Head of caudate nucleus (tissue), 42 donors: ENCODE measurements at regions not wholly inside any gene's neighbourhood (a gene's known extent, or its start where the extent isn't known, plus 50 kb on each side); places are given as distances from the start of the nearest gene placed in this dataset.
A peak's percentile ranks its signal among the peaks of the same experiment; 100 is the strongest.

Experiments
- DNase-seq, 42 donors: peaks; one replicate each; pipeline versions ENCODE4 v3.0.0 to v3.0.0-alpha.2; 2020 to 2021; ENCODE audit warnings: mixed read lengths in 7 of 42
- intact Hi-C: fragments of 100-400 bp; cut with DNase I; formaldehyde crosslinking; loops from one replicate; pipeline ENCODE4 v1.15.0; 2022

DNA sequence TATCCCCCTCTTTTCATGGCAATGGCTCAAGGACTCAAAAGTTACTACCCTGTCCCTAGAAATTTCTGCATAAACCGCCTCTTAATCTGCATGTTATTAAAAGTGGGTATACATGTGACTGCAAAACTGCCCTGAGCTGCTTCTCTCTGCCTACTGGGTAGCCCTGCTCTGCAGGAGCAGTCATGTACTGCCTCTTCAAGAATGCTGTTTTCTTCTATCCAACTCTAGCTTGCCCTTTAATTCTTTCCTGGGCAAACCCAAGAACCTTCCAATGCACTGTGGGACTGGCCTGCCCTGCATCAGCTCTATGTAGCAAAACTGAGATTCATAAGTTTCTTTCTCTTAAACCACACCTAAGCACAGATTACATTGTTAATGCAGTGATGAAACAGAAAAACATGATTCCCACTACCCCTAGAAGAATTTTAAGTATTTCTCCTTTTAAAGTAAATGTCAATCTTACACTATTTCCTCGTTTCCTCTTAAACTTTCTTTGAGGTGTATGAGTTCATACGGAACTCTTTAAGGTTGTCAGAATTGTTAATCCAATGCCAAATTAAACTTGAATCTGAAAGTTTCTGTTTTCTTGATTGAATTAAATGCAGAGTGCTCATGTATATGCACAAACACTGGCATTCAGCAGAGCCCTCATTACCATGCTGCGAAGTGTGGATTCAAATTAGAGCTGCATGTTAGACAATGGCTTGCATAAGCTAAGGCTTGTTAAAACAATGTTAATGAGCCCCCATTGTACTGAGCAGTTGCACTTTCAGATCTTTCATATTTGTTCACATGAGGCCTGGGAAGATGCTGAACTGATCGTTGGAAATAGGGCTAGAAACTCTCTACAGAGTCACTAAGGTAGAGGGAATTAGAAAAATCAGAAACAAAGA, 669.9 kb upstream of the PCDH20 start:
- DNase-seq: no peak
- intact Hi-C loops: no loop called here

DNA sequence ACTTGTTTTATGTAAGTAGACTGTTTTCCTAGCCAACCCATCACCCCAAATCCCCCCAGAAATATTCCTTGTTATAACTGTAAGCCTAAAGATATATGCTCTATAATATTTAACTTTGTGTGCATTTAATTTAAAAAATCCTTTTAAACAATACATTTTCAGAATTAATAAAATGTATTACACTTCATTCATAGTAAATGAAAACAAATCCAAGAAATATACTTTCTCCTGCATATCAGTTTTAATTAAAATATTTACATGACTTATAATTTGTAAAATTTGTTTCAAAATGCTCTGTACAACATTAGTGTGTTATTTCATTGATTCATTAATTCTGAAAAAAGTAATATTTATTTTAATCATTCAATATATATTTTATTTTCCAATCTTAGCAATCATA, 669.1 kb upstream of the PCDH20 start:
- DNase-seq: no peak
- intact Hi-C loops: no loop called here

DNA sequence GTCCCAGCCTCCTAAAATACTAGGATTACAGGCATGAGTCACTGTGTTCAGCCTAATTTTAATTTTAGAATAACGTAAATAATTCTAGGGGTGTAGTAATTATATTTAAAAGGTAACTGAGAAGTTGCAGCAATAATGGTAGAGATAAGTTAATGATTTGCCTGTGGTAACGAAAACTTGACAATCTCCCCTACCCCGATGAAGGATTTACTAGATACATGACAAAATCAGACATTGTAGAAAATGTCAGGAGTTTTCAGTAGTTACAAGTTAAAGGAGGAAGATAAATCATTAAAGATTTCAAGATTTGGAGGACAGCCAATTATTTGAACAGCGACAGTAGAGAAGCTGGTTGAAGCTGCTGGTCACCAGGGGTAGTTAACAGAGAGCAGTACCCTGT, 652.2 kb upstream of the PCDH20 start:
- no peak for DNase-seq
- intact Hi-C loops: no loop called here

GRCh38 chr13:62065016-62065415, 649.4 kb upstream of the PCDH20 start:
- DNase-seq: no peak
- intact Hi-C loops: no loop called here

- intact Hi-C loops: no loop called here
Observed at GRCh38 chr13:62061751-62062150, 646.1 kb upstream of the PCDH20 start.

DNA sequence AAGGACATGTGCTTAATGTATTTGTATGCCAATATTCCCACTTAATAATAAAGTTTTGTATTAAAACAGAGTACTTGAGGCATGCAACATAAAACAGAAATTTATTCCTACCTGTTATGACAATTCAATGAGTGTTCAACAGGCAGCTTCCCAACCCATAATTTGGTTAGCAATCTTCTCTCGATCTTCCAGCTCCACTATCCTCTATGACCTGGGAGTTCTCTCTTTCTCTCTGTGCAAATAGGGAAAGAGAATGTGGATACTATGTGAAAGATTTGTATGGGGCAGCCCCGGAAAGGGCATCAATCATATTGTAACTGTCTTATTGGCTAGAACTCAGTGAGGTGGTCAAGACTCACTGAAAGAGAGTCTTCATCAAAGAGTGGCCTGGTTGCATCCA, 644.9 kb upstream of the PCDH20 start:
- DNase-seq: no peak
- intact Hi-C loops: no loop called here

More at GRCh38 chr13:62061751-62062150, 646.1 kb upstream of the PCDH20 start:
- no peak for DNase-seq

DNA sequence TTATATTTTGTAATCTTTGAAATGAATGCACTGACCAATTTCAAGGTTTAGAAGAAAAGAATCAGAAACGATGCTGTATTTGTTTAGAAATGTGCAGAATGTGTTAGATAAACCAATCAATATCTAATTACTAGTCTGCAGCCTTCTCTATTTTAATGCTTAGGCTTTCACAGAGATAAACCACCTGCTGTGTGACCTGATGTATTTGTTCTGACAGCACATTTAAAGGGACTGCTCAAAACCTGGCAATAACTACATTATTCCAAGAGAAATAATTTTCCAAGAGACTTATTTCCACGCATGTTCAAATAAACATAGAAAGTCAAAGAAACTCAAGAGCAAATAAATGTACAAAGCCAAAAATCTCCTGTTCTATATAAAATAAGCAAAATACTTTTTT, 641.6 kb upstream of the PCDH20 start:
- no peak for DNase-seq
- intact Hi-C loops: no loop called here

DNA sequence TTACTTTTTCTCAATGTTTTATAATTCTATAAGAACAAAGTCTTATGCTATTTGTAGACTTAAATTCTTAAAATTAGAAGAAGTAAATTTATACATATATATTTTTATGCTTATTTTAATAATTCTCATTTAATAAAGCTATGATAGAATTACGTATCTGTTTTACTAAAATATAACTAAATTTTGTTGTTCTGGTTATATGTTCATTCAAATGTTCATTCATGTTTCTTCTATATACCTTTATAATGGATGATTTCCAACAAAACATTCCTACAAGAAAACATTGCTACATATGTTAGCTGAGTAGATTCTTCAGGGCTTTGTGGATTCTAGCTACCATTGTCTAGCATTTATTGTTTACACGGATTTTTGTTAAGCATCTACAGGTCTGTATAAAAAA, 634.3 kb upstream of the PCDH20 start:
- intact Hi-C loops: no loop called here
- DNase-seq: no peak

DNA sequence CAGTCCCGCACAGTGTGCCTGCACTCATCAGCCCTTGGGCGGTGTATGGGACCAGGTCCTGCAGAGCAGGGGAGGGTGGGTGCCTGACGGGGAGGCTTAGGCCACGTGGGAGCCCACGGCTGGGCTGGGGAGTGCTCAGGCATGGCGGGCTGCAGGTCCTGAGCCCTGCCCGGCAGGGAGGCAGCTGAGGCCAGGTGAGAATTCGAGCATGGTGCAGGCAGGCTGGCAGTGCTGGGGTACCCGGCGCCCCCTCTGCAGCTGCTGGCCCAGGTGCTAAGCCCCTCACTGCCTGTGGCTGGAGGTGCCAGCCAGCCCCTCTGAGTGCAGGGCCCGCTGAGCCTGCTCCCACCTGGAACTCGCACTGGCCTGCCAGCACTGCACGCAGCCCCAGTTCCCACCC, 630.9 kb upstream of the PCDH20 start:
- DNase-seq: no peak
- intact Hi-C loops: no loop called here

DNA sequence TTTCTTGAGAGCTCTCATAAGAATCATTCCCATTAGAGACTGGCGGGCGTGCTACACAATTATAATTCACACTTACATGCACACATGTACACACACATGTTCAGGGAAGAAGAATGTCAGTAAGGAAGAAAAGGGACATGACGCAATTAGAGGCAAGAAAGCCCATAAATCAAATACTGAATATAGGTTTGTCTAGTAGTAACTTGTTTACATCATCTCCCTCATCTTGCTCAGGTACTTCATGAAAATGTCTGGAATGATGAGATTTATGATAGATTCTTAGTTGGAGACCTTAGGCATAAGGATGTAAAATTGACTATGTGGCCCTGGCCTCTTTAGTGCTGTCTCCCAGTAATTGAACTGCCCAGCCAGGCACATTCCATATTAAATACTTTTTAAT, 628.0 kb upstream of the PCDH20 start:
- intact Hi-C loops: no loop called here
- no peak for DNase-seq

DNA sequence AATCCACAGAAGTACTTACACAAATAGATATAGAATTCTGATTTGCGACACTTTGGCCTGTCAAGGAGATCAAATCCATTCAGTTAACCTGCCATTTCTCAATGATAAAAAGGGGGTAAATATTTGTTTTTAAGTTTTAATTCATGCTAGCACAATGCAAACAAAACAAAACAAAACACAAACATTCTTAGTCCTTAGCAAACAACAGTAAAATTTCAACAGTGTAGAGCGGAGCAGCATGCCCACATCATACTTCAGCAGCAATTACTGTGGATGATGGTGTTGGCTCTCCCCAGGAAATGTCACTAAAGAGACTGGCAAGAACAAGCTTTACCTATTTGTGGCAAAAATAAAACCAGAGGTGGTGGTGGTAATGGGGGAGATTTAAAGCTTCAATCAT, 625.2 kb upstream of the PCDH20 start:
- intact Hi-C loops: no loop called here
- DNase-seq: no peak

- intact Hi-C loops: no loop called here
Observed at GRCh38 chr13:62040078-62040477, 624.4 kb upstream of the PCDH20 start.

GRCh38 chr13:62038214-62038613, 622.6 kb upstream of the PCDH20 start:
- intact Hi-C loops: no loop called here
- DNase-seq: no peak

More at GRCh38 chr13:62040078-62040477, 624.4 kb upstream of the PCDH20 start:
- no peak for DNase-seq

DNA sequence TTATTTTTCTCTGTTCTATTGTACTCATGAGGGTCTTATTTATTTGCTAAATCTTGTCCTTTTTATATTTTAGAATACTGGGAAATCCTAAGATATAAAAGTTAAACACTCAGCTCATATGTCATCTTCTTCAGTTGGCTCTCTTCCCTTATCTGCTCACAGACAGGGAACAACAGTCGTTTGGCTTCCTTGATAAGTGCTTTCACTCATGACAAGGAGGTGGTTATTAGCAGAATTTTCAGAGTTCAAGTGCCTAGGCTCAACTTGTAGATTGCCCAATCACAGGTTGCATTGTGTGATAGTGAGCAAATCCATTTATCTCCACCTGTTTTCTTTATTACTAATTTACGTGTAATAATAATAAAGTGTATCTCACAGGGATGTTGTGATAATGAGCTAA, 620.3 kb upstream of the PCDH20 start:
- no peak for DNase-seq
- intact Hi-C loops: no loop called here

GRCh38 chr13:62033934-62034333, 618.3 kb upstream of the PCDH20 start:
- peak in 12 of 42 donors; percentile 2 to 45 (median 26) for DNase-seq
- intact Hi-C loops: no loop called here

- intact Hi-C loops: no loop called here
Observed at GRCh38 chr13:62022369-62022768, 606.7 kb upstream of the PCDH20 start.

DNA sequence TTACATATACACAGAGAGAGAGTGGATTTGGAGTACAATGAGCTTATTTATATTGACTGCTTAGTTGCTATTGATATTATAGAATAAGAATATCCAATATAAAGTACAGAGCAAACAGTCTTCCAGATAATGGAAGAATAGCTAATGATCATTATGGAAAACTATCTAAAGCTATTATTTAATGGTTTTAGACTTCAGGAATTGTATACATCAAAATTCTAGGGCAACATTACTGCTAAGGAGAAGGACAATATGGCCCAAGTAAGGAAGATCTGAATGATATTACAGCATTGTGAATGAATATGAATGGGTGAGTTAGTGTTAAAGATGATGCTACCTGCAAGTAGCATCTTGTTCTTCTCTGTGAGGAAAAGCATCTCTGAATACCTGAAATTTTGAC, 604.2 kb upstream of the PCDH20 start:
- intact Hi-C loops: no loop called here
- no peak for DNase-seq

More at GRCh38 chr13:62022369-62022768, 606.7 kb upstream of the PCDH20 start:
- DNase-seq: no peak

DNA sequence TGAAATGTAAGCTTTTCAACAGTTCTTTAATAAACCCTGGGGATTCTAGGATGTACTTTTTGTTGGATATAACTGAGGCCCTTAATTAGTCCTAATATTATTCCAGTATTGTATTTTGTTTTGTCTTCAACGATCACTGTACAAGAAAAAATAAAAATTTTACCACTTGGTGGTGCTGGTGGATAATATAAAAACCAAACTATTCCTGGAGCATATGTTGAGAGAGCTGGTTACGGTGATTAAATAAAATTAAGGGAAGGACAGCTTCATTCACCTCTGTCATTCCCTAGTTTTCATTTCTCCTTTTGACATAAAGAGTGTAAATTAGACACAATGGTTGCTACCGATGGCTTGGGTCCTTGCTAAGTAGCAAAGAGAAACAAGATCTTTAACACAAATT, 598.6 kb upstream of the PCDH20 start:
- intact Hi-C loops: no loop called here
- DNase-seq: peak in 1 of 42 donors; percentile 7

- intact Hi-C loops: no loop called here
- no peak for DNase-seq
Observed at GRCh38 chr13:62003452-62003851, 587.8 kb upstream of the PCDH20 start.

DNA sequence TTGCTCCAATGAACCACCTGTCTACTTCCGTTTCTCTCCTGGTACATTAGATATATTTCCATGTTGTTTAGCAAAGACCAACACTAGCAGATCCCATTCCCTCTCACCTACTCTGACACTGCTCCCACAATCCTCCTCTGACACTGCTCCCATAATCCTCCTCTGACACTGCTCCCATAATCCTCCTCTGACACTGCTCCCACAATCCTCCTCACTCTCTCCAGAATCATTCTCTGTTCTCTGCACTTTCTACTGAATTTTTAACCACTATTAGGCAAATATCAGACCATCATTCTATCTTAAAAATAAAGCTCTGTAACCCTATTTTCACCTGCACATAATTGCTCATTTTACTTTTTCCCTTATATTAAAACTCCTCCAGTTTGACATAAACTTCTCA, 578.5 kb upstream of the PCDH20 start:
- intact Hi-C loops: no loop called here
- no peak for DNase-seq

DNA sequence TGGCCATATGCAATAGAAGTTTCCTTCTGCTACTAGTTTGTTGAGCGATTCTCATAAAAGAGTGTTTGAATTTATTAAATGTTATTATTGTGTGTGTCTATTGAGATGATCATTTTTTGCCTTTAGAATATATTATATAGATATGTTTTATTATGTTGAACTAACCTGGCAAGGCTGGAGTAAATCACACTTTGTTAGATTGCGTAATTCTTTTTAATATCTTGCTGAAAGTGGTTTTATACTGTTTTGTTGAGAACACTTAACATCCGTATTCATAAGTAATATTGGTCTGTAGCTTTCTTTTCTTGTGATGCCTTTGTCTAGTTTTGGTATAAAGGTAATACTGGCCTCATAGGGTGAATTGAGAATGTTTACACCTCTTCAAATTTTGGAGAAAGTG, 574.3 kb upstream of the PCDH20 start:
- no peak for DNase-seq
- intact Hi-C loops: no loop called here
